SK-N-SH (cell line): ENCODE measurements at regions not wholly inside any gene's neighbourhood (a gene's known extent, or its start where the extent isn't known, plus 50 kb on each side); places are given as distances from the start of the nearest gene placed in this dataset.

Experiments
- CTCF ChIA-PET: fragments of 300-600, 350-600 bp; formaldehyde crosslinking; extraction: SDS; loops from one replicate; lab custom pipeline; 2021; lab: Yijun Ruan, JAX
- POLR2A ChIA-PET: fragments of 350-600 bp; sonication (Branson Sonifier 250); formaldehyde crosslinking; extraction: SDS; loops from one replicate; lab custom pipeline; 2020; ENCODE audit warnings: antibody characterized with exemption, inconsistent platforms; lab: Yijun Ruan, JAX
- DNase-seq: peaks from one replicate; pipeline ENCODE4 v3.0.0; 2012
- H2AFZ ChIP-seq: fragments of 200-600 bp; sonication (generic); 2 replicates; pipeline ENCODE4 v1.8.1; 2016; ENCODE audit warnings: antibody characterized with exemption, mild to moderate bottlenecking, low read depth
- H3F3A ChIP-seq: fragments of 200-600 bp; sonication (generic); replicated peaks from 2 replicates; pipeline ENCODE3; 2016; ENCODE audit warnings: antibody characterized with exemption, mild to moderate bottlenecking; ENCODE audit not compliant: insufficient read depth
- H3K27ac ChIP-seq, 2 experiments: fragments of 200-500 bp in 1 of 2; fragments of 200-600 bp in 1 of 2; sonication (Bioruptor generic) in 1 of 2; sonication (generic), shearing (Covaris generic) in 1 of 2; 2 replicates each; pipeline versions ENCODE4 v1.5.1 to v1.6.1; 2014 to 2016; ENCODE audit warnings: low read depth in 2 of 2, inconsistent platforms in 1 of 2, low read length in 1 of 2, mild to moderate bottlenecking in 1 of 2, mixed read lengths in 1 of 2
- H3K27me3 ChIP-seq: fragments of 200-600 bp; sonication (generic), shearing (Covaris generic); 2 replicates; pipeline ENCODE4 v1.6.1; 2016; ENCODE audit warnings: mixed run types; ENCODE audit not compliant: insufficient read depth
- H3K36me3 ChIP-seq, 2 experiments: fragments of 200-500 bp in 1 of 2; fragments of 200-600 bp in 1 of 2; sonication (Bioruptor generic) in 1 of 2; sonication (generic) in 1 of 2; replicated peaks in 1 of 2; 2 replicates each; pipeline versions ENCODE3 to v1.5.1; 2014 to 2016; ENCODE audit warnings: low read length in 1 of 2, mild to moderate bottlenecking in 1 of 2; ENCODE audit not compliant: insufficient read depth in 2 of 2, control insufficient read depth in 1 of 2
- H3K4me1 ChIP-seq, 2 experiments: fragments of 200-500 bp in 1 of 2; fragments of 200-600 bp in 1 of 2; sonication (Bioruptor generic) in 1 of 2; sonication (generic), shearing (Covaris generic) in 1 of 2; 2 replicates each; pipeline versions ENCODE4 v1.5.1 to v1.6.1; 2014 to 2016; ENCODE audit warnings: low read depth in 1 of 2, low read length in 1 of 2, mixed run types in 1 of 2; ENCODE audit not compliant: insufficient read depth in 2 of 2, control insufficient read depth in 1 of 2
- H3K4me2 ChIP-seq: fragments of 200-600 bp; sonication (generic), shearing (Covaris generic); 2 replicates; pipeline ENCODE4 v1.6.1; 2017; ENCODE audit warnings: mixed run types
- H3K4me3 ChIP-seq, 2 experiments: fragments of 200-500 bp in 1 of 2; fragments of 200-600 bp in 1 of 2; sonication (Bioruptor generic) in 1 of 2; sonication (generic), shearing (Covaris generic) in 1 of 2; 2 replicates each; pipeline versions ENCODE4 v1.5.1 to v1.8.1; 2014 to 2016; ENCODE audit warnings: low read depth in 2 of 2, inconsistent platforms in 1 of 2, low read length in 1 of 2, mild to moderate bottlenecking in 1 of 2, mixed read lengths in 1 of 2, moderate library complexity in 1 of 2
- H3K79me2 ChIP-seq: fragments of 200-600 bp; sonication (generic); 2 replicates; pipeline ENCODE4 v1.8.1; 2017; ENCODE audit warnings: mild to moderate bottlenecking; ENCODE audit not compliant: insufficient read depth
- H3K9ac ChIP-seq: fragments of 200-600 bp; sonication (generic); 2 replicates; pipeline ENCODE4 v1.6.1; 2017; ENCODE audit warnings: mixed run types
- H3K9me2 ChIP-seq: fragments of 200-600 bp; sonication (generic); 2 replicates; pipeline ENCODE4 v1.6.1; 2017; ENCODE audit warnings: mixed run types
- H3K9me3 ChIP-seq: fragments of 200-600 bp; sonication (generic); 2 replicates; pipeline ENCODE4 v1.6.1; 2017; ENCODE audit warnings: mixed run types, mild to moderate bottlenecking, moderate library complexity
- H4K20me1 ChIP-seq: fragments of 200-600 bp; sonication (generic); 2 replicates; pipeline ENCODE4 v1.6.1; 2017; ENCODE audit warnings: mild to moderate bottlenecking, mixed run types; ENCODE audit not compliant: insufficient read depth
- CHD2 ChIP-seq: fragments of 150-350 bp; IDR thresholded peaks from 2 replicates; pipeline ENCODE4 v1.6.1; 2018; ENCODE audit warnings: low read length; ENCODE audit not compliant: partially characterized antibody
- FOXM1 ChIP-seq: IDR thresholded peaks from 2 replicates; pipeline ENCODE4 v1.4.0; 2012; ENCODE audit warnings: low read depth, mild to moderate bottlenecking
- GABPA ChIP-seq: IDR thresholded peaks from 2 replicates; pipeline ENCODE4 v1.4.0; 2012; ENCODE audit warnings: low read depth, mild to moderate bottlenecking
- JUND ChIP-seq: IDR thresholded peaks from 2 replicates; pipeline ENCODE4 v1.4.0; 2012
- NFIC ChIP-seq: IDR thresholded peaks from 2 replicates; pipeline ENCODE4 v1.4.0; 2012; ENCODE audit warnings: borderline replicate concordance
- PBX3 ChIP-seq: IDR thresholded peaks from 2 replicates; pipeline ENCODE4; 2012
- RAD21 ChIP-seq: IDR thresholded peaks from 2 replicates; pipeline ENCODE4 v1.6.1; 2012; ENCODE audit warnings: mild to moderate bottlenecking, low read length
- REST ChIP-seq: IDR thresholded peaks from 2 replicates; pipeline ENCODE4 v1.6.1; 2012; ENCODE audit warnings: mild to moderate bottlenecking, low read depth, low read length, moderate library complexity
- RXRA ChIP-seq: IDR thresholded peaks from 2 replicates; pipeline ENCODE4 v1.4.0; 2012; ENCODE audit warnings: low read depth, mild to moderate bottlenecking, borderline replicate concordance
- SMC3 ChIP-seq: IDR thresholded peaks from 2 replicates; pipeline ENCODE4 v1.6.1; 2012; ENCODE audit warnings: low read depth, low read length, improper control_type of control experiment
- TAF1 ChIP-seq: IDR thresholded peaks from 2 replicates; pipeline ENCODE4 v1.6.1; 2012; ENCODE audit warnings: low read depth, mild to moderate bottlenecking, low read length, moderate library complexity, borderline replicate concordance
- TCF12 ChIP-seq: IDR thresholded peaks from 2 replicates; pipeline ENCODE4 v1.4.0; 2012
- USF2 ChIP-seq: fragments of 150-350 bp; IDR thresholded peaks from 2 replicates; pipeline ENCODE4 v1.6.1; 2017; ENCODE audit warnings: antibody characterized with exemption, low read length, low read depth, borderline replicate concordance
- YY1 ChIP-seq: IDR thresholded peaks from 2 replicates; pipeline ENCODE4 v1.4.0; 2012; ENCODE audit warnings: low read depth, mild to moderate bottlenecking
- WGBS: methylation state at CpG from one replicate; pipeline ENCODE4 v1.1.6; 2017; ENCODE audit warnings: low lambda C conversion rate; 5-methylcytosine and 5-hydroxymethylcytosine counted together

- H3K4me1 ChIP-seq, result no peaks in the 10 kb centered on the region; a peak in 1 of 4 replicates
- no peaks in the 10 kb centered on the region for H3K9me2 ChIP-seq
- no peaks in the 10 kb centered on the region for H3K9me3 ChIP-seq
- WGBS, result 71% methylated on average over 2 of the region's 2 CpGs
- ChIA-PET POLR2A (no interaction called here), CTCF (interaction anchor here (0.8 kb wide), 1 partner anchor 35 kb away, joined by 3 read pairs; no protein-coding TSS in a partner anchor)
- no peak for DNase-seq
- no peak overlapping the region for H3K9ac ChIP-seq
- no peak overlapping the region for H2AFZ ChIP-seq
- no peak overlapping the region for H3K4me3 ChIP-seq
- H3K36me3 ChIP-seq, result no peaks in the 10 kb centered on the region
- H3K4me2 ChIP-seq, result no peak overlapping the region
- H3F3A ChIP-seq, result no peaks in the 10 kb centered on the region
- no peak overlapping the region for H3K27ac ChIP-seq
- H3K27me3 ChIP-seq, result no peaks in the 10 kb centered on the region
- H3K79me2 ChIP-seq, result no peaks in the 10 kb centered on the region
- no peaks in the 10 kb centered on the region for H4K20me1 ChIP-seq
- no peak for TF ChIP-seq NFIC
- TF ChIP-seq USF2, result no peak
- no peak for TF ChIP-seq FOXM1
- no peak for TF ChIP-seq REST
- no peak for TF ChIP-seq TCF12
- TF ChIP-seq GABPA, result no peak
- TF ChIP-seq TAF1, result no peak
- no peak for TF ChIP-seq JUND
- TF ChIP-seq SMC3, result no peak
These were observed 396.8 kb downstream of the AASDHPPT start for GRCh38 chr11:106474274-106474673.

GRCh38 chr11:106475181-106475580 is 397.7 kb downstream of the AASDHPPT start:
- Histone ChIP-seq H3F3A (no peaks in the 10 kb centered on the region), H3K4me3 (no peak overlapping the region), H3K4me2 (no peak overlapping the region), H3K27ac (no peak overlapping the region), H3K9ac (no peak overlapping the region), H2AFZ (no peak overlapping the region), H3K4me1 (no peaks in the 10 kb centered on the region), H3K27me3 (no peaks in the 10 kb centered on the region), H3K79me2 (no peaks in the 10 kb centered on the region), H3K36me3 (no peaks in the 10 kb centered on the region), H4K20me1 (no peaks in the 10 kb centered on the region), H3K9me2 (no peaks in the 10 kb centered on the region), H3K9me3 (no peaks in the 10 kb centered on the region)
- ChIA-PET CTCF (no interaction called here), POLR2A (no interaction called here)
- TF ChIP-seq CHD2, result no peak
- TF ChIP-seq USF2, result no peak
- no peak for TF ChIP-seq RAD21
- no peak for TF ChIP-seq RXRA
- TF ChIP-seq YY1, result no peak
- TF ChIP-seq PBX3, result no peak
- no peak for TF ChIP-seq REST
- WGBS, result 47% methylated on average over 5 of the region's 5 CpGs
- DNase-seq, result no peak
